SU-DHL-6 (cell line): ENCODE measurements at regions not wholly inside any gene's neighbourhood (a gene's known extent, or its start where the extent isn't known, plus 50 kb on each side); places are given as distances from the start of the nearest gene placed in this dataset.

Source experiments
- H2AFZ ChIP-seq: fragments of 200-600 bp; sonication (generic); 2 replicates; pipeline ENCODE4 v1.6.1; 2014; ENCODE audit warnings: low read depth, mild to moderate bottlenecking, moderate library complexity, mixed read lengths, antibody characterized with exemption, low read length; ENCODE audit not compliant: severe bottlenecking
- H3F3A ChIP-seq: fragments of 200-600 bp; shearing (Covaris generic); 2 replicates; pipeline ENCODE4 v1.6.0; 2016; ENCODE audit warnings: antibody characterized with exemption, mild to moderate bottlenecking; ENCODE audit not compliant: insufficient read depth
- H3K27ac ChIP-seq: fragments of 200-600 bp; sonication (generic); 2 replicates; pipeline ENCODE4 v1.5.1; 2016; ENCODE audit warnings: low read depth, mild to moderate bottlenecking, low read length, moderate library complexity, mixed read lengths
- H3K27me3 ChIP-seq: fragments of 200-600 bp; sonication (generic), shearing (Covaris generic); 2 replicates; pipeline ENCODE4 v1.6.0; 2014; ENCODE audit warnings: mild to moderate bottlenecking, low read length
- H3K36me3 ChIP-seq: fragments of 200-600 bp; sonication (generic); 2 replicates; pipeline ENCODE4 v1.6.1; 2014; ENCODE audit warnings: mild to moderate bottlenecking, low read length, mixed read lengths
- H3K4me2 ChIP-seq: fragments of 300-600, 200-600 bp; shearing (Covaris generic), sonication (generic); 2 replicates; pipeline ENCODE4 v1.6.0; 2014; ENCODE audit warnings: low read length, low read depth, mild to moderate bottlenecking; ENCODE audit not compliant: poor library complexity, severe bottlenecking
- H3K4me3 ChIP-seq: fragments of 200-600 bp; sonication (generic); 2 replicates; pipeline ENCODE4 v1.5.1; 2014; ENCODE audit warnings: antibody characterized with exemption, low read length, mild to moderate bottlenecking, mixed read lengths; ENCODE audit not compliant: insufficient read depth, poor library complexity, severe bottlenecking
- H3K79me2 ChIP-seq: fragments of 200-600 bp; sonication (generic); 2 replicates; pipeline ENCODE4 v1.6.1; 2014; ENCODE audit warnings: mild to moderate bottlenecking, low read length, moderate library complexity; ENCODE audit not compliant: insufficient read depth
- H3K9ac ChIP-seq: fragments of 200-600 bp; sonication (generic); 2 replicates; pipeline ENCODE4 v1.7.0; 2014; ENCODE audit warnings: mild to moderate bottlenecking, low read length
- H3K9me2 ChIP-seq: fragments of 200-600 bp; sonication (generic); replicated peaks from 2 replicates; pipeline ENCODE4 v1.6.1; 2014; ENCODE audit warnings: low read length; ENCODE audit not compliant: insufficient read depth
- H3K9me3 ChIP-seq: fragments of 200-600 bp; sonication (generic); 2 replicates; pipeline ENCODE4 v1.6.1; 2014; ENCODE audit warnings: low read length, mixed read lengths; ENCODE audit not compliant: insufficient read depth
- H4K20me1 ChIP-seq: fragments of 200-600 bp; sonication (generic); 2 replicates; pipeline ENCODE4 v1.6.1; 2014; ENCODE audit warnings: low read depth, mild to moderate bottlenecking, antibody characterized with exemption, low read length, moderate library complexity, mixed read lengths
- EZH2phosphoT487 ChIP-seq: fragments of 200-600 bp; sonication (generic), shearing (Covaris generic); conservative IDR thresholded peaks from 2 replicates; pipeline ENCODE4 v1.6.1; 2018; ENCODE audit warnings: mild to moderate bottlenecking, antibody characterized with exemption, low read length, moderate library complexity, mixed read lengths
- TF ChIP-seq, protein P1 (sequence below): fragments of 200-600 bp; sonication (generic); IDR thresholded peaks from one replicate; pipeline ENCODE4 v1.5.1; 2017; ENCODE audit warnings: antibody characterized with exemption, mild to moderate bottlenecking, low read length, moderate library complexity; ENCODE audit not compliant: insufficient read depth, poor library complexity, severe bottlenecking

DNA sequence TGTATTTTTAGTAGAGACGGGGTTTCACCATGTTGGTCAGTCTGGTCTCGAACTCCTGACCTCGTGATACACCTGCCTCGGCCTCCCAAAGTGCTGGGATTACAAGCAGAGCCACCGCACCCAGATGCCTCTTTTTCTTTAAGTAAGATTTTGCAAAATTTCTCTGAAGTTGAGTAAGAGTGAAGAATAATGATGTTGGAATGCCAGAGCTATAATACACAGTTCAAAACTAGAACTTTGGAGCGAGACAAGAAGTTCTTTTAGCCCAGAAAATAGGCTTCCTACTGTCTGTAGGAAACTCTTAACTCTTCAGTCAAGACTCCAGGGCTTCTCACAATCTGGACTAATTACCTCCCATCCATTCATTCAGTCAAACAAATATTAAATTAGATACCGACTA is 51.4 kb downstream of the MARCHF4 start:
- H3K4me2 ChIP-seq, result no peak overlapping the region

DNA sequence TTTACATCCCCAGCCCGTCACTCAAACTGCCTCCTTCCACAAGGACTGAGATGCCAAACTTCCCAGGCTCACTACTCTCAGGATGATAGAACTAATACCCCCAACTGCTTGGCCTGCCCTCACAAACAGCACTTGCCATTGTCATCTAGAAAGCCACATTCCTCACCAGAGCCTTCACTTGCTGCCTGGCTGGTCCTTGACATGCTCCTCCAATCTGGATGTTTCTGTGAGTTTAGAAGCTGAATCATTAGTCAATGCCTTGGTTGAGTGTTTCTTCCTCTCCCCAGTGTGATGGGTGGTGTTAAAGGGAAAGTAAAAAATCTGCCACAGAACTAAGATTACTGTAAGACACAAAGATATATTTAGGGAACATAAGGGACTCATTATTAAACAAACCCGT is 52.5 kb downstream of the MARCHF4 start:
- no peak overlapping the region for H3K9ac ChIP-seq
- H2AFZ ChIP-seq, result no peak overlapping the region
- H3K36me3 ChIP-seq, result no peaks in the 10 kb centered on the region
- no peaks in the 10 kb centered on the region for H3K79me2 ChIP-seq
- no peaks in the 10 kb centered on the region for H4K20me1 ChIP-seq
- H3K9me2 ChIP-seq, result no peaks in the 10 kb centered on the region
- no peak overlapping the region for H3K4me2 ChIP-seq
- no peaks in the 10 kb centered on the region for H3F3A ChIP-seq
- TF ChIP-seq, protein P1, sequence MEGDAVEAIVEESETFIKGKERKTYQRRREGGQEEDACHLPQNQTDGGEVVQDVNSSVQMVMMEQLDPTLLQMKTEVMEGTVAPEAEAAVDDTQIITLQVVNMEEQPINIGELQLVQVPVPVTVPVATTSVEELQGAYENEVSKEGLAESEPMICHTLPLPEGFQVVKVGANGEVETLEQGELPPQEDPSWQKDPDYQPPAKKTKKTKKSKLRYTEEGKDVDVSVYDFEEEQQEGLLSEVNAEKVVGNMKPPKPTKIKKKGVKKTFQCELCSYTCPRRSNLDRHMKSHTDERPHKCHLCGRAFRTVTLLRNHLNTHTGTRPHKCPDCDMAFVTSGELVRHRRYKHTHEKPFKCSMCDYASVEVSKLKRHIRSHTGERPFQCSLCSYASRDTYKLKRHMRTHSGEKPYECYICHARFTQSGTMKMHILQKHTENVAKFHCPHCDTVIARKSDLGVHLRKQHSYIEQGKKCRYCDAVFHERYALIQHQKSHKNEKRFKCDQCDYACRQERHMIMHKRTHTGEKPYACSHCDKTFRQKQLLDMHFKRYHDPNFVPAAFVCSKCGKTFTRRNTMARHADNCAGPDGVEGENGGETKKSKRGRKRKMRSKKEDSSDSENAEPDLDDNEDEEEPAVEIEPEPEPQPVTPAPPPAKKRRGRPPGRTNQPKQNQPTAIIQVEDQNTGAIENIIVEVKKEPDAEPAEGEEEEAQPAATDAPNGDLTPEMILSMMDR, result no peak
- no peak for TF ChIP-seq EZH2phosphoT487
- H3K27me3 ChIP-seq, result no peaks in the 10 kb centered on the region
- no peak overlapping the region for H3K27ac ChIP-seq
- H3K4me3 ChIP-seq, result no peak overlapping the region
- H3K9me3 ChIP-seq, result no peaks in the 10 kb centered on the region

More for the DNA sequence above, 51.4 kb downstream of the MARCHF4 start:
- no peaks in the 10 kb centered on the region for H3K36me3 ChIP-seq
- no peaks in the 10 kb centered on the region for H3F3A ChIP-seq
- no peaks in the 10 kb centered on the region for H3K27me3 ChIP-seq
- no peak overlapping the region for H3K4me3 ChIP-seq
- no peaks in the 10 kb centered on the region for H3K9me3 ChIP-seq
- no peak overlapping the region for H3K27ac ChIP-seq
- H3K79me2 ChIP-seq, result no peaks in the 10 kb centered on the region
- H4K20me1 ChIP-seq, result no peaks in the 10 kb centered on the region
- H3K9me2 ChIP-seq, result no peaks in the 10 kb centered on the region
- TF ChIP-seq EZH2phosphoT487, result no peak
- TF ChIP-seq, protein P1, result no peak
- no peak overlapping the region for H2AFZ ChIP-seq
- H3K9ac ChIP-seq, result no peak overlapping the region

DNA sequence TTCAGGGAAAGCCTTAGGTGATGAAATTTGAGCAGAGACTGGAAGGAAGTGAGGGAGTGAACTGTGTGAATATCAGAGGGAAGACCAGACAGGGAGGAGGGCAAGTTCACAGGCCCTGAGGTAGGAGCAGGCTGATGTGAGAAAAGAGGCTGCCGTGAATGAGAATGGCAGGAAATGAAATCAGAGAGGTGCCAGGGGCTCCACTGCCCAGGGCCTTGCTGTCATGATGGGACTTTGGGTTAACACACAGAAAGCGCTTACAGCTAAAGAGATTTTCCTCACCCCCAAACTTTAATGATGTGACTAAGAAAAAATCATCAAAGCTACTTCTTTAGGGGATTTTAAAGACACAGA is 53.8 kb downstream of the MARCHF4 start:
- Histone ChIP-seq H4K20me1 (no peaks in the 10 kb centered on the region), H3F3A (no peaks in the 10 kb centered on the region), H2AFZ (no peak overlapping the region), H3K27ac (no peak overlapping the region), H3K36me3 (no peaks in the 10 kb centered on the region), H3K4me2 (no peak overlapping the region), H3K27me3 (no peaks in the 10 kb centered on the region), H3K9ac (no peak overlapping the region), H3K79me2 (no peaks in the 10 kb centered on the region), H3K9me3 (no peaks in the 10 kb centered on the region), H3K4me3 (no peak overlapping the region), H3K9me2 (no peaks in the 10 kb centered on the region)
- TF ChIP-seq, protein P1, result no peak
- no peak for TF ChIP-seq EZH2phosphoT487
